KMS-11 (cell line): ENCODE measurements at regions not wholly inside any gene's neighbourhood (a gene's known extent, or its start where the extent isn't known, plus 50 kb on each side); places are given as distances from the start of the nearest gene placed in this dataset.

Experiments used
- H2AFZ ChIP-seq: fragments of 200-600 bp; sonication (generic); 2 replicates; pipeline ENCODE4 v1.6.1; 2016; ENCODE audit warnings: antibody characterized with exemption, mixed run types, low read depth
- H3K27ac ChIP-seq: fragments of 200-600 bp; sonication (generic); 2 replicates; pipeline ENCODE4 v1.6.1; 2016; ENCODE audit warnings: mild to moderate bottlenecking, mixed run types
- H3K27me3 ChIP-seq: fragments of 200-600 bp; sonication (generic); 2 replicates; pipeline ENCODE4 v1.6.1; 2017; ENCODE audit warnings: mild to moderate bottlenecking, low read depth, mixed run types, moderate library complexity; ENCODE audit not compliant: insufficient read depth
- H3K36me3 ChIP-seq: fragments of 200-600 bp; sonication (generic); 2 replicates; pipeline ENCODE4 v1.6.1; 2017; ENCODE audit warnings: mild to moderate bottlenecking, mixed run types; ENCODE audit not compliant: insufficient read depth
- H3K4me1 ChIP-seq: fragments of 200-600 bp; sonication (generic); 2 replicates; pipeline ENCODE4 v1.6.1; 2016; ENCODE audit warnings: mild to moderate bottlenecking, low read depth, mixed run types; ENCODE audit not compliant: poor library complexity, severe bottlenecking
- H3K4me2 ChIP-seq: fragments of 200-600 bp; sonication (generic); 2 replicates; pipeline ENCODE4 v1.7.0; 2016; ENCODE audit warnings: mild to moderate bottlenecking, mixed run types
- H3K4me3 ChIP-seq: fragments of 200-600 bp; sonication (generic); IDR thresholded peaks from 2 replicates; pipeline ENCODE4 v1.6.1; 2017; ENCODE audit warnings: low read depth, low read length, mixed read lengths; ENCODE audit not compliant: insufficient read depth
- H3K79me2 ChIP-seq: fragments of 200-600 bp; sonication (generic); 2 replicates; pipeline ENCODE4 v1.6.1; 2016; ENCODE audit warnings: low read depth, mixed run types; ENCODE audit not compliant: insufficient read depth
- H3K9ac ChIP-seq: fragments of 200-600 bp; sonication (generic); 2 replicates; pipeline ENCODE4 v1.6.1; 2016; ENCODE audit warnings: mild to moderate bottlenecking, mixed run types
- H4K20me1 ChIP-seq: fragments of 200-600 bp; sonication (generic); 2 replicates; pipeline ENCODE4 v1.6.1; 2016; ENCODE audit warnings: mild to moderate bottlenecking, mixed run types; ENCODE audit not compliant: insufficient read depth
- TF ChIP-seq, protein P1 (sequence below): fragments of 200-600 bp; sonication (generic); conservative IDR thresholded peaks from 2 replicates; pipeline ENCODE4 v1.6.1; 2017; ENCODE audit warnings: low read depth, mild to moderate bottlenecking, antibody characterized with exemption, low read length, moderate library complexity, mixed read lengths

DNA sequence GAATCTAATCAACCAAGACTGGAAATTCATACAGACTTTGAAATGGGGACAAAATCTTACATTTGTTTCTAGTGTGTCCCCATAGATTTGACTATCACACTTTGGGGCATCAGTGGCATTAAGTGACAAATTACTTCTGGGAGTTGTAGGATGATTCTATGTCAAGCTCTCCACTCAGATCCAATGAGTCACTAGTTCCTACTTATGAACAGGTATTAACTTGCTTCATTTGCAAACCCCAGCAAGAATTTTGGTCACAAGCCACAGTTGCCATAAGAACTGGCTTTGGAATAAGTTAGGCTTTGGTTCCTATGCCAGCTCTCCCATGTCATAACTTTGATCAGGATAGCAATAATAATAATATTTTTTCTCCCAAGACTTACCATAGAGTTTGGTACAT is 77.6 kb upstream of the PTPRK start:
- Histone ChIP-seq H2AFZ (no peak overlapping the region), H4K20me1 (no peaks in the 10 kb centered on the region), H3K79me2 (no peaks in the 10 kb centered on the region), H3K27me3 (no peaks in the 10 kb centered on the region), H3K4me1 (peaks cover 44% of the 10 kb centered on the region), H3K4me2 (no peak overlapping the region), H3K27ac (no peak overlapping the region), H3K4me3 (no peak overlapping the region), H3K9ac (no peak overlapping the region), H3K36me3 (no peaks in the 10 kb centered on the region)
- TF ChIP-seq, protein P1, sequence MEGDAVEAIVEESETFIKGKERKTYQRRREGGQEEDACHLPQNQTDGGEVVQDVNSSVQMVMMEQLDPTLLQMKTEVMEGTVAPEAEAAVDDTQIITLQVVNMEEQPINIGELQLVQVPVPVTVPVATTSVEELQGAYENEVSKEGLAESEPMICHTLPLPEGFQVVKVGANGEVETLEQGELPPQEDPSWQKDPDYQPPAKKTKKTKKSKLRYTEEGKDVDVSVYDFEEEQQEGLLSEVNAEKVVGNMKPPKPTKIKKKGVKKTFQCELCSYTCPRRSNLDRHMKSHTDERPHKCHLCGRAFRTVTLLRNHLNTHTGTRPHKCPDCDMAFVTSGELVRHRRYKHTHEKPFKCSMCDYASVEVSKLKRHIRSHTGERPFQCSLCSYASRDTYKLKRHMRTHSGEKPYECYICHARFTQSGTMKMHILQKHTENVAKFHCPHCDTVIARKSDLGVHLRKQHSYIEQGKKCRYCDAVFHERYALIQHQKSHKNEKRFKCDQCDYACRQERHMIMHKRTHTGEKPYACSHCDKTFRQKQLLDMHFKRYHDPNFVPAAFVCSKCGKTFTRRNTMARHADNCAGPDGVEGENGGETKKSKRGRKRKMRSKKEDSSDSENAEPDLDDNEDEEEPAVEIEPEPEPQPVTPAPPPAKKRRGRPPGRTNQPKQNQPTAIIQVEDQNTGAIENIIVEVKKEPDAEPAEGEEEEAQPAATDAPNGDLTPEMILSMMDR: no peak

DNA sequence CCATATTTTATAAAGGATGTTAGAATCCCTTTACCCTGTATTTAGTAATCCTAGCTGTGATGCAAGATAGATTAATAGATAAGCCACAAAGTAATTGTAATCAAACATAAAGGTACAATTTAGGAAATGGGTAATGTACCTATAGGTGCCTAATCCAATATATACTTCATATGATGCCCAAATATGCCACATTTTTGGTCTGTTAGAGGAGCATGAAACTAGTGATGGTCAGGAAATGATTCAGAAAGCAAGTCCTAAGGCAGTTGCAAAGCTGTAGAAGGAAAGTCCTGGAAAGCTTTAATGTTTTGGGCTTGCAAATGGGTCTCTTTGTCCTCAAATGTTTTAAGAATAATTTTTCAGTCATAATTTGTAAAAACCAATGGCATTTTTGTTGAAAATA is 76.6 kb upstream of the PTPRK start:
- no peak overlapping the region for H3K9ac ChIP-seq
- H4K20me1 ChIP-seq: no peaks in the 10 kb centered on the region
- TF ChIP-seq, protein P1: no peak
- H3K4me1 ChIP-seq: peaks cover 40% of the 10 kb centered on the region
- H3K4me2 ChIP-seq: no peak overlapping the region
- H3K27ac ChIP-seq: no peak overlapping the region
- no peak overlapping the region for H3K4me3 ChIP-seq
- H2AFZ ChIP-seq: no peak overlapping the region
- no peaks in the 10 kb centered on the region for H3K36me3 ChIP-seq
- no peaks in the 10 kb centered on the region for H3K79me2 ChIP-seq
- H3K27me3 ChIP-seq: no peaks in the 10 kb centered on the region

DNA sequence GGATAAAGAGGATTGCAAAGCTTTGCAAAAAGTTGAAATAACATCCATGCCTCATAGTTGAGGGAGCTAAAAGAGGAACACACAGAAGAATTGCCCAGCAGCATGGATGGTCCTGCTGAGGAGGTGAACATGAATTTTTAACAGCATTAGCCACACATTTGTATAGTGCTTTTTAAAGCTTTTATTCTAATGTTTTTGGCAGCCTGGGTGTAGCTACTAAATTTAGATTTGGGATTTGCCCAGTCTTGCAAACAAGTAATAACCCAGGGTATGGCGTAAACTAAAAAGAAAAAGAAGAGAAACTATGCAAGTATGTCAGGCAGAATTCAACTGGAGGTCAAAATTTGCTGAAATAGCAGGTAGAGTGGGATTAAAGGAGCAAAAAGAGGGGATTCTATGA is 75.1 kb upstream of the PTPRK start:
- Histone ChIP-seq H3K9ac (no peak overlapping the region), H3K27ac (no peak overlapping the region), H3K36me3 (no peaks in the 10 kb centered on the region), H3K4me2 (no peak overlapping the region), H3K4me3 (no peak overlapping the region), H4K20me1 (no peaks in the 10 kb centered on the region), H3K4me1 (peaks cover 25% of the 10 kb centered on the region), H3K79me2 (no peaks in the 10 kb centered on the region), H3K27me3 (no peaks in the 10 kb centered on the region), H2AFZ (no peak overlapping the region)
- TF ChIP-seq, protein P1: no peak

DNA sequence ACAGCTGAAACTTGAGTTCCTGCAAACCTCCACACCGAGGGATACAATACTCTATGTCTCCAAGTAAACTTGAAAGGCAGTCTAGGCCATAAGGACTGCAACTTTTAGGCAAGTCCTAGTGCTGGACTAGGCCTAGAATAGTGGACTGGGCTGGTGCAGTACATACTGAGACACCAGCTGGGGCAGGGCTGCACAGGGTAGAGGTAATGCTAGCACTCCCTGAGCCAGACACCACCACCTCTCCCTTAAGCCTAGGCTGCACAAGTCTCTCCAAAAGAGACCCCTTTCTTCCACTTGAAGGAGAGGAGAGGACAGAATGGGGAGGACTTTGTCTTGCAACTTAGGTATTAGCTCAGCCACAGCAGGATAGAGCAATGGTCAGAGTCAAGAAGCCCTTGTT is 65.7 kb upstream of the PTPRK start:
- no peaks in the 10 kb centered on the region for H4K20me1 ChIP-seq
- no peak overlapping the region for H3K4me2 ChIP-seq
- no peaks in the 10 kb centered on the region for H3K4me1 ChIP-seq
- TF ChIP-seq, protein P1: no peak
- no peak overlapping the region for H3K4me3 ChIP-seq
- H3K27ac ChIP-seq: no peak overlapping the region
- no peak overlapping the region for H2AFZ ChIP-seq
- H3K79me2 ChIP-seq: no peaks in the 10 kb centered on the region
- H3K9ac ChIP-seq: no peak overlapping the region
- H3K36me3 ChIP-seq: no peaks in the 10 kb centered on the region
- H3K27me3 ChIP-seq: no peaks in the 10 kb centered on the region
